ENCODE measurements at regions not wholly inside any gene's neighbourhood (a gene's known extent, or its start where the extent isn't known, plus 50 kb on each side); places are given as distances from the start of the nearest gene placed in this dataset.

DNA sequence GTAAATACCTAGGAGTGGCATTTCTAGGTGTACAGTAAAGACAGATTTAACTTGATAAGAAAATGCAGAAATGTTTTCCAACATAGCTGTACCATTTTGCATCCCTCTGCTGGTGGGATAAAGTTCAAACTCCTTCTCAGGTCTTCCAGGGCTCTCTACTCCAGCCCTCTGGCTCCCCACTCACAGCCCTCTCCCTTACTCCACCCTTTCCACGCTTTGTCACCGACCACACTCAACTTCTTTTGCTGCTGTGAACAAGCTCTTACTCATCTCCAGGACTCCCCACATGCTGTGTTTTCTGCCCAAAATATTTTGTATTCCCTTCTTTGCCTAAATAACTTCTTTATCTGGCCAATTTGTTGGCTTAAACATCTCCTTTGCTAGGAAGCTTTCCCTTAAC lies 90.6 kb upstream of the OSMR start:
- DNase-seq = no peak

DNA sequence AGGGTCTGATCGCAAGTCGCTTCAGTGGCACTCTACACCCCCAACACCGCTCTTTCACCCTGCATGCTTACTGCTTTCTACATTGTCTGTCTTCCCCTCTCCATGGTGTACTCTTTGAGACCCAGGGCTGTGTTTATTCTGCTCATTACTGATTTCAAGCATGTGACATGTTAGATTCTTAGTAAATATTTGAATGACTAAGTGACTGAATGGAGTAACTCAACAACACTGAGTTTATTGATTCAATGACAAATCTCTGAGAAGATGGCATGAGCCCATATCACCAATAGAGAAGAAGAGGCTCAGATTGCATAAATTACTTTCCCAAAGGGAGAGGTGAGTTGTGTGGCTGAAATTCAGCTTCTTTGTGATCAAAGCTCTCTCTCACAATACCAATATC lies 89.7 kb upstream of the OSMR start:
- DNase-seq = no peak

DNA sequence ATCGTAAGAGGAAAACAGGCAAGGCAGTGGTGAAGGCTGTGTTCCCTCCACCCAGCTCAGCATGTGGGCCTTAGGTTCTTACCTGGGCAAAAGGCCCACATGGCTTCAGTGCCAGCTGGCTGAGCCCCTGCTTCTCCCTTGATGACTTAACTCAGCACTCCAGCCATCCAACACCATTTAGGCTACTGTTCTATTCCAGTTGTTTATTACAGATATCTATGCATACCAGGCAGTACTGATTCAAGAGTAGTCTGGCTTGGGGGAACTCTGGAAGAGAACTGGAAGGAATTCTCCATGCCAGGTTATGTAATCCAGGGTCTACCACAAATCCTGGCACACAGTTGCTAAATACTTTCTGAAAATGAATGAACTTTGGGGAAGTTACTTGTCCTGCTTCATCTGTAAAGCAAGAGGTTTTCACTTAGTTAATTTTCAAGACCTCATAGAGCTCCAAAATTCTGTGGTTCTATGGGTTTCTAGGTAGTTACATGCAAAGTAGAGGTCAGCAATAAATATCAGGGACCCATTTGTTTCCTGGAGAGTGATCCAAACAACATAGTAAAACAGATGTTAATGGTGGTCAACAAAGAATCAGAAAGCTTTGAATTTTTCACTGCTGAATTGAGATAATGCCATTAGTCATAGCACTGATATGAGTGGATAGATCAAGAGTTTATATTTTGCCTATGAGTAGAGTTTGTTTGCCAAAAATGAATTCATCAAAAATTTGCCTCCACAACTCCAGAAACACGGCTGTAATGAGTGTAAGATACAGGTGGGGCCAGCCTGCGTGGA lies 88.2 kb upstream of the OSMR start:
- no peak for DNase-seq

DNA sequence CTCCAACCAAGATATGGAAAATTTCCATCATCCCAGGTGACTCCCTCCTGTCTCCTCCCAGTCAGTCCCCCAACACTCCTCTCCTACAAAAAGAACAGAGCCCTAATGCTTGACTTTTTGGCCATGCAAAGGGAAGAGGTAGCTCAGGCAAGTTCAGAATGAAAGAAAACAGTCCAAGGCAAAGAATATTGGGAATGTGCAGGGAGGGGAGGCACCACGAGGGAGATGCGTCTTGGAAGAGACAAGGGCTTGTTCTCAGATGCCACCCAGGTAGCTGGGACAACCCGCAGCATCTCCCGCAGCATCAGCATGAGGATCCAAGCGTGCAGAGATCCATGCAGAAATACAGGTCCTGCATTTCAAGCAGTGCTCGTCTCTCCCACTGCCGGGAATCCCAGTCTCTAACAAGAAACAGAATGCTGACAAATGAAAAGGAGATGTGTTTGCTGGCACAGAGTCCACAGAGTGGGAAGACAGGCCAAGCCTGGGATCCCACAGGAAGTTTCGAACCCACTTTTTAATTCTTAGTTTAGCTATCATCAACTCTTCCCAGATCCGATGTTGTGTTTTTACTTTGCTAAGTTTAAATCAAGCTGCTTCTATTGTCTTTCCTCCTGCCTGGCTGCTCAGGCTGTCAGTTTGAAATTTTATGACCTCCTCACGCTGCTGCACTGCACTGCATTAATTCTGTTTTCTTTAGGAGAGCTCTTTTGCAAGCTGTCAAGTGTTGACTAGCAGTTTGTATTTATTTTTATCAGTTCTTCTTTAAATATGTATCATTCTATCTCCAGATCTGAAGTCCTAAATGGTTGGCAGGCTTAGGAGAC lies 86.8 kb upstream of the OSMR start:
- no peak for DNase-seq

DNA sequence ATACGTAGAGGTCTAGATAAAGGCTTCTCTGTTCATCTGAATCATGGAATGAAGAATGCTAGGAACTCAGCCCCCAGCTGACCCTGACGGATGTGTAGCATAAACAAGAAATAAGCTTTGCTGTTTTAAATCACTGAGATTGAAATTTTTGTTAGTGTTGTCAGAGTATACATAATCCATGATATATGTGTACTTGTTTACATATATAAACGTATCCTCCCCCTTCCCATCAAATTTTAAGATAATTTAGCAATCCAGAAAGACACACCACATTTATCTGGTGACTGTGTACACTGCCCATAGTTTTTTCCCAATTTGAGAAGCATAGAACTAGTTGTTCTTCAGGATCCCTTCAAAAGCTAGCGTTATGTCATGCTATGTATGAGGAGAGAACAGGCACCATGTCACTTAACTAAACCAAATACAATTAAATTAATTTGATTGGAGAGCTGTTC lies 80.8 kb upstream of the OSMR start:
- no peak for DNase-seq

DNA sequence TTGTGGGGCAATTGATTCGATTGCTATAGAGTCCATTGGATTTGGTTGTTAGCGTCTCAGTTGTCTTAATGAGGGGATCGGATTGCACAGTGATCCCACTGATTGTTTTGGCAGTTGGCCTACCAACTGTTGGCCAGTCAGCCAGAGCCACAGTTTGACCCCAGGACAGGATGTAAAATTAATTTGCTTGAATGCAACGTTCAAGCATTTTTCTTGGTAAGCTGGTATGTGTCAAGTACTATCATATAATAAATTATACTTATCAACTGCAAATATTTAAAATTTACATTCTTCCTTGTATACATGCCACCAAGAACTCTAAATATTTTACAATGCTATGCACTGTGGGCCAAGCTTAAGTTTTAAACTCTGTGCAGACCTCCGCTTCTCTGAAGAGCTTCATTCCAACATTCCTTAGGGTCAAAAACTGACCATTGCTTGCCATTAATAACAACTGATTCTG lies 80.4 kb upstream of the OSMR start:
- no peak for DNase-seq

DNA sequence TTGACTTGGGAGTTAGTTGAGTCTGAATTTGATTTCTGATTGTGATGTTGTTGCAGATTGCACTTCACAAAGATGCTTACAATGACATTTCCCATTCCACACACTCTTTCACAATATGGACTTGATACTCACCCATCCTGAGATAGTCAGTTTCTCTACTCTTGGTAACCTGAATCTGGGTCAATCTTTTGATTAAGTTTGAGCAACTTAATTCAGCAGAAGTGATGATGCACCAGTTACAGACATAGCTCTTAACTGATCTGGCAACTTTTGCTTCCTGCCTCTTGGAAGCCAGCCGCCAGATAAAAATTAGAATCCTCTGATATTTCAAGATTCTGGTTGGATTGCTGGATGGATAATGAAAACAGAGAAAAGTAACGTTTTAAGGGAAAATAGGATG lies 79.7 kb upstream of the OSMR start:
- no peak for DNase-seq

DNA sequence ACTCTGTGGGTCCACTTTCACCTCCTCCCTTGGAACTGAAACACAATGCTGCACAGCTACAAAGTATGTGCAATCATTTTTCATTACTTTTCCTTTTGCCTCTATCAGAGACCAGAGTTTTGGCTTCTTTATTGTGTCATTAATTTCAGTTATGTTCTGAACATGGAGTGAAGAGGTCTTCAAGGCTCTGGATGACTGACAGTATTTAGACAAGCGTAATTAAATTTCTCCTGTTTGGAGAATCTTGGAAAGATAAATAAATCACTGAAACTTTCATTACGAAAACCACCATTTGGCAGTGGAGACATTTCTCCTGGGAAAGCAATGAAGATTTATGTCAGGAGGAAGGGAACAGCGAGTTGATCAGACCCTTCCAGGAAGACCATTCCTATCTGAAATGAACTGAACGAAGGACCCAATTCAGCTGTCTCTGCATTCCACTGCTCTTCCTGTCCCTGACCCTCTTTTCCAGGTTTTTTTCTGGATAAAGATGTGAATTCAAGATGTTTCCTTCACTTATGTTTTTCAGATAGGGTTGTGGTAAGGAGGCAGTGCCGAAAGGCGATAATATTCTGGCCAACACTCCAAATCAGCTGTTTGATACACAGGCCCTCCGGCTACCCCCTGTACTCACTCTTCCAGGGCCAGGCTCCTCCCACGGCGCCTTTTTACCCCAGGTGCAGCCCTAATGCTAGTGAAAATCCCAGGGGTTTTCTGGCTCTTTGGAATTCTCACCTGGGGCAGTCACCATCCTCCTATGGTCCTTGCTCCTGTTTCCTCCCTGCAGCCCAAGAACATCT lies 77.2 kb upstream of the OSMR start:
- no peak for DNase-seq

DNA sequence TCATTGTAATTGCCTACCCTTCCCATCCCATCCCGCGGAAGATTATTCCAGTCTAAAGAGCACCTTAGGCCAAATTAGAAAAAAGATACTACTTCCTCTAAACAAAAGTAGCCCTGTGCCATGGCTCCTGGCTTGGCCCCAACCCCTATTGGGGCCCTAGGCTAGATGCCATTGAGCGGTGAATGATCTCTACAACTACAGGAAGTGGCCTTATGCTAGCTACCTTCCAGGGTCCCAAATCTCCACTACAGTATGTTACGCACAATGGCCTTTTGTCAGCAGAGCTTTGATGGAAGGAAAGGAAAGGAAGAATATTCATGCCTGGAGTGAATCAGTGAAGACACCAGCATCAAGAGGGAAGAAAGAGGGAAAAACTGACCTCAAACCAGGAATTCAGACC lies 73.3 kb upstream of the OSMR start:
- no peak for DNase-seq

DNA sequence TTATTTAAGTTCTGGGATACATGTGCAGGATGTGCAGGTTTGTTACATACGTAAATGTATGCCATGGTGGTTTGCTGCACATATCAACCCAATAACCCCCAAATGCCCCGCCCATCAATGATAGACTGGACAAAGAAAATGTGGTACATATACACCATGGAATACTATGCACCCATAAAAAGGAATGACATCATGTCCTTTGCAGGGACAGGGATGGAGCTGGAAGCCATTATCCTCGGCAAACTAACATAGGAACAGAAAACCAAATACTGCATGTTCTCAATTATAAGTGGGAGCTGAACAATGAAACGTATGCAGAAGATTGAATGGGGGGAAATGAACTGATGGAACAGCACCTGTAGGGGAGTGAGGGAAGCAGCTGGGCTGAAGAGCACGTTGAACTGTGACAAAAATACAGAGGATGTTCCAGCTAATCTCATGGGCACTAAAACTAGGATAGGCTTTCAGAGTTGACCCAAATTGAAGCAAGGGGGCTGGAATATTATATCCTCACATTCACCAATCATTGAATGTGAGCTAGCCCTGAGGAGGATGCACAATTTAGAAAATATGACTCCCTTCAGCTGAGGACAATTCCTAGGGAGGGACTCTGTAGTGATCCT lies 70.5 kb upstream of the OSMR start:
- no peak for DNase-seq

DNA sequence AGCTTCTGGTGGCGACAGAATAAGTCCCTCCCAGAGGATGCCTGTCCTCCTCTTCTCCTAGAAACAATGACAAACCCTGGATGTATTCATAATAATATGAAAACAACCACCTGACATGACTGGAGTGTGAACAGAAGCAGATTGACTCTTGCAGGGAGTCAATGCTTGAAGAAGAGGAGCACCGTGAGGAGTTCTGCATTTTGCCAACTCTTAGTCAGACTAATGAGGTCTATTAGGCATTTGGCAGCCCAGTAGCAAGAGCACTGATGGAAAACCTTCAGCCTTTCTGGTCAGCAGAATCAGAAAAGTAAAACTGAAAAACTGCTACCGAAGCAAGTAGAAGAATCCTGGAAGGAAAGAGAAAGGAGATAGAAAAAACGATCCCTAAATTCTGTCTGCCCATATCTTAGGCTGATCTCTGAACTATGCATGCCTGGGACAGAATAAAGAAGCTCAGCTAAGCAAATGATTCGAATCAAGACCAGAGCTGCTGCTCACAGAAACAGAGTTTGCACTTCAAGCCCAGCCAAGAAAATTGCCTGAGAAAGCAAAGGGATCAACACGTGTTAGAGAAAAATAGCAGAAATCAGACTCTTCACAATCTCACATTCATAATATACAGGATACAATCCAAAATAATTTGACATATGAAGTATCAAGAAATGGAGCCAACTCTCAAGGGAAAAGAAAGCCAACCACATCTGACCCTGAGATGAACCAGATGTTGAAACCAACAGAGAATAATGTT lies 69.5 kb upstream of the OSMR start:
- no peak for DNase-seq

DNA sequence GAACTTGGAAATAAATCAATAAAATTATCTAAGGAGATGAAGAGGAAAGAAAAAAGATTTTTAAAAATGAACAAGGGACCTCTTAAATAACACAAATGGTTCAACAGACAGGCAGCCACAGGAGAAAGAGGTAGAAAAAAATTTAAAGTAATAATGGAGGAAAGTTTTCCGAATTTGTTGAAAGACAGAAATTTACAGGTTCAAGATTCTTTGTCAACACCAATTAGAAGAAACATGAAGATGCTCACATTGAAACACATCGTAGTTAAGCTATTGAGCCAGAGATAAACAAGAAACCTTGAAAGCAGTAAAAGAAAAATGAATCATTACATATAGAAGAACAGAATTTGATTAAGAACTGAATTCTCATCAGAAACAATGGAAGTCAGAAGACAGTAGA lies 68.7 kb upstream of the OSMR start:
- no peak for DNase-seq

DNA sequence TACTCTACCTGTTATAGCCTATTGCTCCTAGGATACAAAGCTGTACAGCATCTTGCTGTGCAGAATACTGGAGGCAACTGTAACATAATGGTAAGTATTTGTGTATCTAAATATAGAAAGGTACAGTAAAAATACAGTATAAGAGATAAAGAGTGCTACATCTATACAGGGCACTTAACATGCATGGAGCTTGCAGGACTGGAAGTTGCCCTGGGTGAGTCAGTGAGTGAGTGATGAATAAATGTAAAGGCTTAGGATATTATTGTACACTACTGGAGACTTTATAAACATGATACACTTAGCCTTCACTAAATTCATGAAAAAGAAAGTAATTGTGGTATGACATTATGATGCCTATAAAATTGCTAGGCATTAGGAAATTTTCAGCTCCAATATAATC lies 65.5 kb upstream of the OSMR start:
- no peak for DNase-seq

DNA sequence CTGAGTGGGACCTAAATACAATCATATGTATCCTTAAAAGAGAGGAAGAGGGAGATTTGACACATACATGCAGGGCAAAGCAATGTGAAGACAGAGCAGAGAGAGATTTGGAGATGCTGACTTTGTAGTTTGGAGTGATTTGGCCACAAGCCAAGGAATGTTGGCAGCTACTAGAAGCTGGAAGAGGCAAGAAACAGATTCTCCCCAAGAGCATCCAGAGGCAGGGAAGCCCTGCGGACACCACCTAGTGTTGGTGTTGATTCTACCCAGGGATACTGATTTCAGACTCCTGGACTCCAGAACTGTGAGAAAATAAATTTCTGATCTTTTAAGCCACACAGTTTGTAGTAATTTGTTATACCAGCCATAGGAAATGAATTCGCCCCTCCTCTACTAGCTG lies 64.9 kb upstream of the OSMR start:
- no peak for DNase-seq

DNA sequence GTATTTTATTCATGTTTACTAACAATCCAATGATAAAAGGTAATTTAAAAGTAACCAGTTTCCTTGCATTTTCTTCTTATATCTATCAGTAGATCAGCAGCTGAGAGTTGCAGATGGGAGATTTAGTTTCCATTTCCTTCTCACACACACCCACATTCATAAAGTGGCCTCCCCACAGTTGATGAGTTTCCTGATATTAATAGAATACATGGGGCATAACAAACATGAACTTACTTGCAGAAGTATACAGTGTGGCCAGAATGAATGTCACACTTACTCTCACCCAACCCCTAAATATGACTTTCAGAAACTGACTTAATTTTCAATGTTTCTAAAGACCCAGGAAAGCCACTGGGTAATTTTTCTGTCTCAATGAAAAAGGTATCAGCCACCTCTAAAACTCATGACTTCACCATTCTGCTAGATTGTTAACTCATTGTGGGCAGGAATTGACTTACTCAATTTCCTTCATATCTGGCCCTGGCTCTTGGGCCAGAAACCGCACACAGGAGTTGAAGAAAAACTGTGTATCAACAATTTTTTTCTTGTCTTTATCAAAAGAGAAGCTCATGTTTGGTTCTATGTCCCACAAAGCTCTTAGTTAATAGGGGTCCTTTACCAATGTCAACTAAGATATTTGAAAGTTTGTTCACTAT lies 63.5 kb upstream of the OSMR start:
- DNase-seq = no peak

DNA sequence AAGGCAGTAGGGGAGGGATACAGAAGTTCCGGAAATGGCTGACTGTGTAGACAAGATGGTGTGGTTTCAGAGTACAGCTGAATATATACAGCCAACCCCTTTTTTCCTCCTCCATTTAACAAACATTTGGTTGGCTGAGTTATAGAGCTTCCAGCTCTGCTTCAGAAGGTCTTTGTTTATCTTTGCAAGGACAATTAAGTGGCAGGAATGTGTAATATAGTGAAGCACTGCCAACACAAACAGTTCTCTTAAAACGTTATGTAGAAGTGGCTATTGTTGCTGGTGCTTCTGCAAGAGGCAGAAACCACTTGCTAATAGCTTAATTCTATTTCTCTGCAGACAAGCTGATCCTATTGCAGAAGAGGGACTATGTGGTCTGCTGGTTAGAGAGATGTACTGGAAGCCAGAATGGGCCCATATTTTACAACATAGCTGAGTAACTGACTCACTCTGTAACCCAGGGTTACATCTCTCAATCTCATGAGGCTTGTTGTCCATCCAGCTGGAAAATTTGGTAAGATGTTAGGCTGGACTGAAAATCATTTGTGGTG lies 62.7 kb upstream of the OSMR start:
- no peak for DNase-seq

DNA sequence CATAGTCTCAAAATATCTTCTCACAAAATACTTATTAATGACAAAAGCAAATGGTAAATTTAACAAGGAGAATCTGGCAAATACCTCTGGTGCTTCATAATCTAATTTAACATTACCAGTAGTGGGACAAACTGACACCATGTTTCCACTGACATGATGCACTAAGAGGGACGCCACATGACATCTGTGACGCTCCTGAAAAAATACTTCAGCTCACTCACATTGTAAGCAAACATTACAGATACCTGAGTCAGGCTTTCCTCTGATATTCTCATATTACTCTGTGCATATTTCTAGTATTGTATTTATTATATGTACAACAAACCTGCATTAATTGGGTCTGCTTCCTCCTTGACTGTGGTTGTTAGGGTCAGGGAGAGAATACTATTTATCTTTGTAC lies 56.7 kb upstream of the OSMR start:
- DNase-seq = no peak

DNA sequence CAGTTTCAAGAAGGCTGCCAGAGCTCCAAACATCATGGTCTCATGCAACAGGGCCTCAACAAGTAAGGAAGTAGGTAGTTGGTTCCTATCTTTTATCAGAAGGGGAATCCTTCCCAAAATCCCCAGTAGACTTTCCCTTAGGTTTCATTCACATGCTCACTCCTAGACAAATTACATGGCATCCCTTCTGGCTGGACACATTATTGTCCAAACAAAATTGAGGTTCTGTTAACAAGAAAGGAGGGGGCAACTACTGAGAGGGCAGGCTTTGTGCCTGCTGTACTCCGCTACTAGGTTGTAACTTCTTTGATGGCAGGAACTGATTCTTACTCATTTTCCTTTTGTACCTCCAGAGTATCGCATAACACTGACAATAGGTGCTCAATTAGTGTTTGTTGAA lies 56.0 kb upstream of the OSMR start:
- DNase-seq = no peak

DNA sequence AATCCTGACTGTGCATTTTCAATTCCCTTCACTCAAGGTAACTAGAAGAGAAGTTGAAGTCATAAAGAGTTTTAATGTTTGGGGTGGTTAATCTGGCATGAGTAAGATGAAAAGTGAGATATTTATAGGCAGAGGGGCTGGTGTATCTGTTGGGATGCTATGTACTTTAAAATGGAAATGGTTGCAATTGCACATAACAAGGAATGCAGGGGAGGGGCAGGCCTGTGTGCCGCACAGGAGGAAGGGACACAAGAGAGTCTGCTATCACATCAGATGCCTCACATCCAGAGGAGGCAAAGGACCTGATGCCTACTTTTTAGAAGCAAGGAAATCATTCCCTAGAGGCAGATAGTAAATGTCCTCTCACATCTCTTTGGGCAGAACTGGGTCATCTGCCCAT lies 55.5 kb upstream of the OSMR start:
- DNase-seq = no peak

DNA sequence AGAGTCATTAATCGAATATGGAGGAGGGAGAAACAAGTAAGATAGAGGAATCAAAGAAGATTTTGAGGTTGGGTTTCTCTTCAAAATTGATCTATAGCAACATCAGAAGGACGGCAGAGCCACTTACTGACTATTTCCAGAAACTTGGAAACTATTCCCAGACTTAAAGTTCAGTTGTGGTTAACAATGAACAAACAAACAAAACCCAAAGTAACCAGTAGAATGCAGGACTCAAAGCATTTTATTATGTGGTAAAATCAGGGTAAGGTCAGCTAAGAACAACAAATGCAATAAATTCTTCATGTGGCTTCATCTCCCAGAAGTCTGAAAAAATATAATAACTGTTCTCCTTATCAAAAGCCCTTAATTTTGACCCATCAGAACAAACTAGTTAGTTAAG lies 54.9 kb upstream of the OSMR start:
- DNase-seq = no peak

DNA sequence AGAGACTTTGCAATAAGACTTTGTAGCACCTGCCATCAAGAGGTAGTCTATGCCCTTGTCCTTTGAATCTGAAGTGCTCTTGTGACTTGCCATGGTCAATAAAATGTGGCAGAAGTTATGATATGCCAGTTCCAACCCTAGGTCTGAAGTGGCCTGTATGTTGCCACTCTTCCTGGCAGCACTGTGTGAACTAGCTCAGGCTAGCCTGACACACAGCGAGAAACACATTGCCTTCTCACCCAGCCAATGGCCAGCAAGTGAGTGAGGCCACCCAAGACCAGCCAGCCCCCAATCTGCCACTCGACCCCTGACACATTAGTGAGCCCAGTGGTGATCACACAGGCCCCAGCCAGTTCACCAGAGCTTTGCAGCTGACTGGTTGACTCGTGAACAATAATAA lies 52.7 kb upstream of the OSMR start:
- no peak for DNase-seq
